GM19395 (cell line): ENCODE measurements at regions not wholly inside any gene's neighbourhood (a gene's known extent, or its start where the extent isn't known, plus 50 kb on each side); places are given as distances from the start of the nearest gene placed in this dataset.
"Not testable (repeated sequence)": the region's sequence is repeated elsewhere in the genome, so short reads cannot be mapped to it uniquely, and the experiment has no call there.

ENCODE experiments used
- ATAC-seq: cut with Tn5 transposase; IDR thresholded peaks from one replicate; pipeline ENCODE4 v1.9.1; 2021; ENCODE audit warnings: mild to moderate bottlenecking, moderate library complexity; ENCODE audit not compliant: unreplicated experiment

DNA sequence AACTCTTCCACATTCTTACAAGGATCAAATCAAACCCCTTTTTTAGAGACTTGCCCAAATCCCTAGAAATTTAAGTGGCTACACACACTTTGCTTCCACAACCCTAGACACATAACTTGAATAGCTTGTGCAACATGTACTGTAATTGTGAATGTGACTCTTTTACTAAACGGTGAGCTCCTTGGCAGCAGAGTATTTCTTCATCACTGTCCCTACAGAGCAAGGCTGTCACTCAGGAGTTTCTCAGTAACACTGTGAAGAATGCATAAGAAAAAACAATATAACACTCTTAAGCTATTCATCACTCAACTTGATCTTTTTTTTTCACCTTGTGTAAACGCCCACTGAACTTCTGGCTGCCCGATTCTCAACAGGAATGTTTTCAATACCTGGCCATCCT is 53.8 kb upstream of the ADAMTS18 start:
- ATAC-seq = no peak

DNA sequence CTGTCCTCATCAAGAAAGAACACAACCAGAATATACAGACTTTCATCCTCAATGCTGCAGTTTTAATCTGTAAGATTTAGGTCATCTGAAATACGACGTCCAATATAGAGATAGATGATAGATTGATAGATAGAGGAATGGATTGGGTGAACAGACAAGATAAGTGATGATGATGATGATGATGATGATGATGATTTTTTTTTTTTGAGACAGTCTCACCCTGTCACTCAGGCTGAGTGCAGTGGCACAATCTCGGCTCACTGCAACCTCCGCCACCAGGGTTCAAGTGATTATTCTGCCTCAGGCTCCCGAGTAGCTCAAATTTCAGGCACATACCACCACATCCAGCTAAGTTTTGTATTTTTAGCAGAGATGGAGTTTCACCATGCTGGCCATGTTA is 56.3 kb upstream of the ADAMTS18 start:
- ATAC-seq = no peak

DNA sequence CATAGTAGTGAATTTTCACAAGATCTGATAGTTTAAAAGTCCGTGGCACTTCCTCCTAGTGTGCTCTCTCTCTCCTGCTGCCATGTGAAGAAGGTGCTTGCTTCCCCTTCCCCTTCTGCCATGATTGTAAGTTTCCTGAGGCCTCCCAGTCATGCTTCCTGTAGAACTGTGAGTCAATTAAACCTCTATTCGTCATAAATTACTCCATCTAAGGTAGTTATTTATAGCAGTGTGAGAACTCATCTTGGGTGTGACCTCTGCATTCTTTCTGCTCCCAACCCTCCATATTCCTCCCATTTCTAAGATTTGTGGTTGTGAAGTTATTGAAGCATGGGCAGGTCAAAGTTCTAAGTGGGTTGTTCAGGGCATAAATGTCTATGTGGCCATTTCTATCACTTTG is 62.1 kb upstream of the ADAMTS18 start:
- no peak for ATAC-seq

DNA sequence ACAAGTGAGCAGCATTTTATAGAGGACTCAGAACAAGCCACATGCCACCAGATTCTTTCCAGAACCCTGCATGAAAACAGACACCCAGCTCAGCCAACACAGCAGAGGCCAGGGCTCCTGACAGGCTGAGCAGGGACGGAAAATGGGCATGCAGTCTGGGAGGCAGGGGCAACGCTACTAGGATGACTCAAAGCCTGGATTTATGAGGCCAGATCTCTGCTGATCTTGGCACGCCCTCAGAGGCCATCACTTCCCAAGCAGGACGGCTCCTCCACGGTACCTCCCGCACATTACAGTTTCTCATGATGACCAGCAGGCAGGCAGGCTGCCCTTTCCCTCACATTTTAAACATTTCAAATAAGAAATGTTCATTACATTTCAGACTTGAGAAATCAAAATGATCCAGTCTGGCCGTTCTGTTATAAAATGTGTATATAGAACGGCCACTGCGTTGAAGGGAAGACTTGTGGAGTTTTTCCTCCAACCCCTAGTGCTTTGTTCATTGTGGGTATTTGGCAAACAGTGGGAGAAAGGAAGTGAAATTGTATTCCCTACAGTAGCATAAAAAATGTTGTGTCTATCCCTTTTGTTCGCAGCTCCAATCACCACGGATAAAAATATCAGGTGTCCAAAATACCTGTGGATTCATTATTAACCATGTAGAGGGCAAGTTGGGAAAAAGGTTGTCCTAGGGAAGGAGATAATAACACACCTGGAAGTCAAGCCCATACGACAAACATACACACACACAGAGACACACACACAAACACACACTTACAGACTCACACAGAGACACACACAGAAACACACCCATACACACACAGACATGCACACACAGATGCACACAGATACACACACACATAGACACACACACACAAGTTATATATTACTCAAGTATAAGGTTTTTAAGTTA is 64.8 kb upstream of the ADAMTS18 start:
- no peak for ATAC-seq

DNA sequence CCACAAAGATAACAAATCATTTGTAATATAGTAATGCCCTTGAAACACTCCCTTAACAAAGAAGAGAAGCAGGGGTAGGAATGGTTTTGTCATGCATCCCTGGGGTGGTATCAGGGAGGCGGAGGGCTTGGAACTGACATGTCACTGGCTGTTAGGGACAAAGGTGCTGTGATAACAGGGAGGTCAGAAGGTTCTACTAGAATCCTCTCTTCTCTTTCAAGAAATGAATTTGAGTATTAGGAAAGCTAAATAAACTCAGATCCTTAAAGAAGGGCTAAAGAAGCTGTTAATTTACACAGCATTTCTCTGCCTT is 65.4 kb upstream of the ADAMTS18 start:
- ATAC-seq = no peak

DNA sequence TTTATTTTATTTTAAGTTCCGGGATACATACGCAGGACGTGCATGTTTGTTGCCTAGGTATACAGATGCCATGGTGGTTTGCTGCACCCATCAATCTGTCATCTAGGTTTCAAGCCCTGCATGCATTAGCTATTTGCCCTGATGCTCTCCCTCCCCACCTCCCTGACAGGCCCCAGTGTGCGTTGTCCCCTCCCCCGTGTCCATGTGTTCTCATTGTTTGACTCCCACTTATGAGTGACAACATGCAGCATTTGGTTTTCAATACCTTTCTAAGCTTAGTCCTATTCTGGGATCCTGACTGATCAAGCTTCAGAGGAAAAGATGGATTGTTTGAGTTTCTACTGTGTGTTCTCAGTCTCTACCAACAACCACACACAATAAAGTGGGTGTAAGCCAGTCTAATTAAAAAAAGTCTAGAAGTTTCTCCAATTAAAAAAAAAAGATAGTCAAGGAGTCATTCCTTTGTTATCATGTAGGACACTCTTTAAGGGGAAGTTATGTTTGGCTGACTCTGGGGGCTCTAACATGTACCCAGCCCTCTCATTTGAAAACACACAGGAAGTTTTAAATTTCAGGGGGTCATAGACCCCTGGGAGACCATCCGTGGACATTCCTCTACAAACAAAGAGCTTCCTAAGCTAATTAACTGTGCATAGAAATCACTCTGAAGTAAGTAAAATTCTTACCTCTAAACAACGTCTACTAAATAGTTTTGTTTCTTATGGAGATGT is 66.3 kb upstream of the ADAMTS18 start:
- no peak for ATAC-seq

DNA sequence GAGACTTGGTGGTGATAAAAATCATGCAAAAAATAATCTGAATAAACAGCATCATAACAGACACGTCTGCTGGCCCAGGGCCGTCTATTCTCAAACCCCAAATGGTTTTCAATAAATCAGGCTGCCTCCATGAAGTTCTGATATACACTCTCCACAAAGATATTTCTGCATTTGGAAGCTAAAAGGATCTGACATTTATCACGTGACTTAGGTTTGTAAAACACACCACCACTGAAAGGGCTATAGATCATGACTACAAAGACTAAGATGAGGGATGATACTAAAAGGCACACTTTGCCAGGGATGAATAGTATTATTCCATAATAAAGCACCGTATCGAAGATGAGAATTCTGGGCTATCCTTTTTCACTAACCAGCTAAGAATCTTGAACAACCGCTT is 67.6 kb upstream of the ADAMTS18 start:
- ATAC-seq = no peak

DNA sequence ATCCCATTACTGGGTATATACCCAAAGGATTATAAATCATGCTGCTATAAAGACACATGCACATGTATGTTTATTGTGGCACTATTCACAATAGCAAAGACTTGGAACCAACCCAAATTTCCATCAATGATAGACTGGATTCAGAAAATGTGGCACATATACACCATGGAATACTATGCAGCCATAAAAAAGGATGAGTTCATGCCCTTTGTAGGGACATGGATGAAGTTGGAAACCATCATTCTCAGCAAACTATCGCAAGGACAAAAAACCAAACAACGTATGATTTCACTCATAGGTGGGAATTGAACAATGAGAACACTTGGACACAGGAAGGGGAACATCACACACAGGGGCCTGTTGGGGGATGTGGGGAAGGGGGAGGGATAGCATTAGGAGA is 71.7 kb upstream of the ADAMTS18 start:
- ATAC-seq = not testable (repeated sequence)

DNA sequence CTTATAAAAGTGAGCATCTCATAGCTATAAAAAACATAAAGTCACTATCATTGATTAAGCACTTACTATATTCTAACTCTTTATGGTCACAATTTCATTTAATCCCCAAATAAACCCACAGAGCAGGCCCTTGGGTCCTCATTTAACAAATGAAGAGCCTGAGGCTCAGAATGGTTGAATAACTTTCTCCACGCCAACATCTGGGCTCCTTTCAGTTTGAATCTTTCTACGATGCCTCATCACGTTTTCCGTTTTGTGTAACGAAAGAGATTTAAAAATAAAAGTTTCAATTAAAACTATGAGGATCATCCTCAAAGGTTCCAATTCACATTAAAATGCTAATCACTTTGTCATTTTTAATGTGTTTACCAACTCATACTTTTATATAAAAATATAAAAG is 74.2 kb upstream of the ADAMTS18 start:
- no peak for ATAC-seq

DNA sequence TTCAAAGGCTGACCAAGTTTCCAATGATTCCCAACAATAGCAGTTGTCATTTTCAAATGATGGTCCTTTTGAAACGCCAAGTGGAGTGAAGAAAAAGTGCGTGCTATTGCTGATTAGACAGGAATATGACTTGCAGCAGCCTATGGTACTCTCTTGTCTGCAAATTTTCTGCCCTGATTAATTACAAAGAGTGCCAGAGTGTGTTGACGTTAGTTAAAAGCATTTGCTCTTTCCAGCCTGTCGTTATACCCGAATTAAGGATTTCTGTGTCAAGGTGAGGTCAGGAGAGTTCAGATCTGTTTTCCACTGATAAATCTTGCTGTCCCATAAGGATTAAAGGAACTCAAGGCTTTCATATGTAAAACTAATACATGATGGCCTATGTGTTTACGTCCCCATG is 75.0 kb upstream of the ADAMTS18 start:
- no peak for ATAC-seq

DNA sequence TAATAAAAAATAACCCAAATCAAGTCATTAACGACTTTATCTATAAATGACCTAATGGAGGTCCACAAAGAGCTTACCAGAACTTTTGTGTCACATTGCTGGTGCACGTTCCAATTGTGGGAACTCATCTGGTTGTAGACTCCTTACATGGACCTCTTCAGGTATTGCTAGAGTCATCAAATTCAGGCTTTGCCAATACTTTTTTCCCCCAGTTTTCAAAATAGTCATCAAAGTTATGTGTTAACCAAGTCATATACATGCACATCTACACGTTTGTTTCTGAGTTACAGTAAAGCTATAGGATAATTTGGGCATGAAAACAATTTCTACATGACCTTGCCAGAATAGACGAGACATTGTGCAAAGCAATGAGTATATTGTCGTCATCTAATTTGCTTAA is 76.2 kb upstream of the ADAMTS18 start:
- no peak for ATAC-seq

DNA sequence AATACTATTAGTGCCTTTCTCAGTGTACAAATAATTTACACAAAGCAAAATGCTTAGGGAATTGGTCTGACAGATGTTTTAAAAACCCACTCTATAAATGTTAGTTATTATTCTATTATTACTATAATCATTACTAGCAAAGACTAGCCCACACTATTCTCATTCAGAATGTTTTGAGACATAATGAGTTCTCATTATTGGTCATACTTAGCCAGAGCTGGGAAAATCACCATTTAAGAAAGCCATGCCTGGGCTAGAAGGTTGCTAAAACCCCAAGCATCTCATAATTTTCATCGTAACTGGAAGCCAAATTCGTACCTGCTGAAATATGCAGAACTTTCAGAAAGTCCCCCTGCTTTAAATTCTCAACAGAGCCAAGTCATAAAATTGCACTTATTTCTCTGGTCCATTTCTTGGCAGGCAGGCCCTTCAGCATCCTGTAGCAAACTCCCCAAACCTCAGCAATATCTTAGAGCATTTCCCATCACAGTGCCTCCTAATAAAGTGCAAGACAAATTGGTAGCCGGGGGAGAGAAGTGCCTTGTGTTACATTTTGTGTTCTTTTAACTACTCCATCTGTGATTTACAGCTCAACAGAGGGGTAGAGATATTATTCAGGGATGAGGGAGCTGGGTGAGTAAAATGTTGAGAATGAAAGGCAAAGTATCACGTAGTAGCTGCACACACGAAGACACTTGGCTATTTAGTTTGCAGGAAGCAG is 79.8 kb upstream of the ADAMTS18 start:
- no peak for ATAC-seq

DNA sequence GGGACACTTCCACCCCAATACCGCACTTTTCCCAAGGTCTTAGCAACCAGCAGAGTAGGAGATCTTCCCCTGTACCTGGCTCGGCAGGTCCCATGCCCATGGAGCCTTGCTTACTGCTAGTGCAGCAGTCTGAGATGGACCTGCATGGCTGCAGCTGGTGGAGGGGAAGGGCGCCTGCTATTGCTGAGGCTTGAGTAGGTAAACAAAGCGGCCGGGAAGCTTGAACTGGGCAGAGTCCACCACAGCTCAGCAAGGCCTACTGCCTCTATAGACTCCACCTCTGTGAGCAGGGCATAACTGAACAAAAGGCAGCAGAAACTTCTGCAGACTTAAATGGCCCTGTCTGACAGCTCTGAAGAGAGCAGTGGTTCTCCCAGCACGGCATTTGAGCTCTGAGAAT is 90.4 kb upstream of the ADAMTS18 start:
- ATAC-seq = not testable (repeated sequence)

DNA sequence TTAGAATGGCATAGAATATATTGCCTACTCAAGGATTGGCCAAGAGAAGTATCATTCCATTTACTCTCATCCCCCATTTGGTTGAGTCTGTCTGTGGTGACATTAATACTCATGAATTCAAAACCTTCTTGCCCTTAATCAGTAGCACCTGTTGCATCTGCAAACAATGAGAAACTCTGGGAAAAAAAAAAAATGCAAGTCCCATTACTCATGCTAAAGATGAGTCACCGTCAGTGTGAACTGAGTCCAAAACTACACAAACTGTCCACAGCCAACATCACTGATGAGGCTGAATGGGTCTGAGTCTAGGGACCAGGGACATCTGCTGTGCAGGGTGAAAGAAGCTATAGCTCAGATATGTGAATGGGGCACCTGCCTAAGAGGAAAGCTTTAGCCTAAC is 96.9 kb upstream of the ADAMTS18 start:
- no peak for ATAC-seq

DNA sequence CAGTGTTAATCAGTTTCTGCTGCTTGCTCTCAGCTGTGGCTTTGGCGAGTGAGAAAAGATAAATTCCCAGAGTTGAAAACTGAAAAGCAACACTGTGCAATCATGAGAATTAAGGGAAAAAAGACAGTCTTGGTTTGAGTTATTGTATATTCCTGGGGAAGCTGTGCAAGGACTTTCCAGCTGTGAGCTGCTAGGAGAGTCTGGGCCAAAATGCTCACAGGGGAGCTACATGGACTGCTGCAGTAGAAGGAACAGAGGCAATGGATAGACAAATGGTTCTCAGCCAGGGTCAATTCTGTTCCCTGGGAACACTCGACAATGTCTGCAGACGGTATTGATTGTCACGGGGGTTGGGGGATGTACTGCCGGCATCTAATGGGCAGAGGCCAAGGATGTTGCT is 102.0 kb upstream of the ADAMTS18 start:
- no peak for ATAC-seq

DNA sequence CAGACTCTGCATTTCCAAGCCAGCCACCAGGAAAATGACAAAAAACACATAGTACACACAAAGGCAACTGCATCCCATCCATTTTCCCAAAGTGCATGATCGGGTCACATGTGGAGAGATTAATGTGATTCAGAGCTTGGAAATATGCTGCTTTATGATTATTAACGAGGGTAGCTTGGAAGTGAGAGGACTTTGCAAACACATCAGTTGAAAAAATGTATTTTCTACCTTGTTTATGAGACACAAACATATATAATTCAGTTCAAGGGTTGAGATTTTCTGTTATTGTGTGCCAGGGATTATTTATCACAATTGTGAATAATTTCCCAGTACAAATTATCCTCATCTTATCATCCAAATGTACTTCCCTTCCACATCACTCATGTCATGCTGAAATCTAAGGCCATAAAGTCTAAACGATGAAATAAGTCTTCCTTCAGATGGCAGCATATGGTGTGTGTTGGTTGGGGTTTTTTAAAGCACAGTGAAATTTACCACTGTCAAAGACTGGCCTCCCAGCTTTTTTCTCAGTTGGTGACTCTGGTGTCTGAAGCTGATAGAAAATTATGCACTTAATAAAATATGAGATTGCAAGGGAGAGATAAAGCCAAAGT is 104.7 kb upstream of the ADAMTS18 start:
- no peak for ATAC-seq

DNA sequence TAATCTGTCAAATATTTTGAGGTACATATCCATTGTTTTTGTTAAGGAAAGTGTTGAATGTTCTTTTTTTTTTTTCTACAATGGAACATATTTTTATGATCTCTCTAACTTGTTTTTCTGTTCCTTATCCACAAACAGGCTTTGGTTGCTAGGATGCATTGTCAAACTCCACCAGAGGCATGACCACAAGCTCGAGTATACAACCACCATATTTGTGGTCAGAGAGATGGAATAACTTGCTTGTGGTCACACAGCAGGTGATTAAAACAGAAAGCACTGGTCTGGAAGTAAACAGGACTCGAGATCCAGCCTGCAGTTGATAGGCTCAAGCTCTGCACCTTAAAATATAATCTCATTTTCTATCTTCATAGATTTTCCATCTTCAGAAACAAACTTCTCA is 105.8 kb upstream of the ADAMTS18 start:
- ATAC-seq = no peak

DNA sequence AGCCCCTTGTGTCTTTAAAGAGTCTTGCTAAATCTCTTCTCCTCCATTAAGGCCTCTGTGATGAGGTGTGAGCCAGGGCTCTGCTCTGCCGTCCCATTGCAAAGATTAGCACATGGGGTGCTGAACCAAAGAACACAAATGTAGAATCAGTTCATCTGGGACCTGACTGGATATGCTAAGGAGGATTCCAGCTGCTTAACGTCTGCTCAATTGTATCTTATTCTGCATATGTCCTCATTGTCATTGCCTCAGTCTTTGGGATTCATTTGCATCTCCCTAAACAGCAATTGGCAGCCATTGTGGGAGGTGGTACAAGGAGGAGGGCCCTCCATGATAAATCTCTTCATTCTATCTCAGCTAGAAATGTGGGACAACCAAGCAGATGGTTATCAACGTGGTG is 106.3 kb upstream of the ADAMTS18 start:
- ATAC-seq = no peak

DNA sequence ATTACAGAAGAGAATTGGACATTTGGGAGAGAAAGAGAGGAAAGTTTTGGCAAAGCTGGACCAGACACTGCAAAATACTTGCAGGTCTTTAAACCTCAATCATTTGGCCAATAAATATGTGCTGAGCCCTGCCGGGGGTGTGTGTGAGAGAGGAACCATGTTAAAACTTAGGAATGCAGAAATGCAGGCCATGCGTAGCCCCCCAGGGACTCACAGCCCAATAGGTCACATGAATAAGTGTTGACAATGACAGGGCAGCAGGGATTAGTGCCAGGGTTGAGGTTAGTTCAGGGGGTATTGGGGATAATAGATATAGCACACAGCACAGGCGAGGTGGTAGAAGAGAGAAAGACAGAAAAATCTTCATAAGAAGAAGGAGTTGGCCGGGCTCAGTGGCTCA is 113.3 kb upstream of the ADAMTS18 start:
- ATAC-seq = no peak

DNA sequence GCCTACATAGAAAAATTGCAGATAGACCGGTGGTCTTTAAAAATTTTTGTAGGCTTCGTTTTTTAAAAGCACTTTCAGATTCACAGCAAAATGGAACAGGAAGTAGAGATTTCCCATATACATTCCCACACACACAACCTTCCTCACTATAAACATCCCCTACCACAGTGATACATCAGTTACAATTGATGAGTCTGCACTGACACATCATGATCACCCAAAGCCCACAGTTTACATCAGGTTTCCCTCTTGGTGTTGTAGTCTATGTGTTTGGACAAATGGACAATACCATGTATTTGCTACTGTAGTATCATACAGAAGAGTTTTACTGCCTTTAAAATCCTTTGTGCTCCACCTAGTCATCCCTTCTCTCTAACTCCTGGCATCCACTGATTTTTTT is 113.9 kb upstream of the ADAMTS18 start:
- no peak for ATAC-seq

DNA sequence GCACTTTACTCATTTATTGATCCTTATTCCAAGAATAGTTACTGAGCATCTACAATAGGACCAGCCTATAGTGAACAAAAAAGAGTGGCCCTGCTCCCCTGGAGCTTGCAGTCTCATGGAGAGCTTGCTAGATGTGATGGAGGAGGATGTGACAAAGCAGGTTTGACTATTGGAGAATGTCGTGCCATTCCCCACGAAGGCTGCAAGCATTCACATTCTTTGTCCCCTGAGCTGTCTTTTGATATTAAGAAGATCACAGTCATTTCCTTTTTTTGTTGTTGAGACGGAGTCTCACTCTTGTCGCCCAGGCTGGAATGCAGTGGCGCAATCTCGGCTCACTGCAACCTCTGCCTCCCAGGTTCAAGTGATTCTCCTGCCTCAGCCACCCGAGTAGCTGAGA is 115.0 kb upstream of the ADAMTS18 start:
- ATAC-seq = no peak
